B cell (primary cell): ENCODE measurements at regions not wholly inside any gene's neighbourhood (a gene's known extent, or its start where the extent isn't known, plus 50 kb on each side); places are given as distances from the start of the nearest gene placed in this dataset.

Source experiments
- EZH2 ChIP-seq: IDR thresholded peaks from 2 replicates; pipeline ENCODE4 v1.6.1; 2012; ENCODE audit warnings: borderline replicate concordance, low read depth, mild to moderate bottlenecking, moderate library complexity, low read length; ENCODE audit not compliant: insufficient read depth, poor library complexity, severe bottlenecking
- TF ChIP-seq, protein P1 (sequence below): fragments of 200-600 bp; IDR thresholded peaks from one replicate; pipeline ENCODE4 v1.8.0; 2022; ENCODE audit warnings: antibody characterized with exemption, mild to moderate bottlenecking

DNA sequence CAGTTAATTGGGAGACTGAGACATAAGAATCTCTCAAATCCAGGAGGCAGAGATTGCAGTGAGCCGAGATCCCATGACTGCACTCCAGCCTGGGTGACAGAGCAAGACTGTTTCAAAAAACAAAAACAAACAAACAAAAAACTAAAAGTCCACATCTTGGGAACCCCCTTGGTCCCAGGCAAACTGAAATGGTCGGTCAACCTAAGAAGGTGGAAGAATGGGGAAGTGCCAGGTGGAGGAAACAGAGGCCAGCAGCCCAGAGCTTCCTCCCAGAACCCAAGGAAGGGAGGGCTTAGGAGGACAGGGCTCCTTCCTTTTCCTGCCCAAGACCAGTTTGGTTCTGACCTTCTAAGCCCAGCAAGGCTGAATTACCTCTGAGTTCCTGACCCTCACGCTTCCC, 121.0 kb upstream of the FUT8 start:
- TF ChIP-seq, protein P1, sequence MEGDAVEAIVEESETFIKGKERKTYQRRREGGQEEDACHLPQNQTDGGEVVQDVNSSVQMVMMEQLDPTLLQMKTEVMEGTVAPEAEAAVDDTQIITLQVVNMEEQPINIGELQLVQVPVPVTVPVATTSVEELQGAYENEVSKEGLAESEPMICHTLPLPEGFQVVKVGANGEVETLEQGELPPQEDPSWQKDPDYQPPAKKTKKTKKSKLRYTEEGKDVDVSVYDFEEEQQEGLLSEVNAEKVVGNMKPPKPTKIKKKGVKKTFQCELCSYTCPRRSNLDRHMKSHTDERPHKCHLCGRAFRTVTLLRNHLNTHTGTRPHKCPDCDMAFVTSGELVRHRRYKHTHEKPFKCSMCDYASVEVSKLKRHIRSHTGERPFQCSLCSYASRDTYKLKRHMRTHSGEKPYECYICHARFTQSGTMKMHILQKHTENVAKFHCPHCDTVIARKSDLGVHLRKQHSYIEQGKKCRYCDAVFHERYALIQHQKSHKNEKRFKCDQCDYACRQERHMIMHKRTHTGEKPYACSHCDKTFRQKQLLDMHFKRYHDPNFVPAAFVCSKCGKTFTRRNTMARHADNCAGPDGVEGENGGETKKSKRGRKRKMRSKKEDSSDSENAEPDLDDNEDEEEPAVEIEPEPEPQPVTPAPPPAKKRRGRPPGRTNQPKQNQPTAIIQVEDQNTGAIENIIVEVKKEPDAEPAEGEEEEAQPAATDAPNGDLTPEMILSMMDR = no peak
- no peak for TF ChIP-seq EZH2
